ENCODE measurements at regions not wholly inside any gene's neighbourhood (a gene's known extent, or its start where the extent isn't known, plus 50 kb on each side); places are given as distances from the start of the nearest gene placed in this dataset.

DNA sequence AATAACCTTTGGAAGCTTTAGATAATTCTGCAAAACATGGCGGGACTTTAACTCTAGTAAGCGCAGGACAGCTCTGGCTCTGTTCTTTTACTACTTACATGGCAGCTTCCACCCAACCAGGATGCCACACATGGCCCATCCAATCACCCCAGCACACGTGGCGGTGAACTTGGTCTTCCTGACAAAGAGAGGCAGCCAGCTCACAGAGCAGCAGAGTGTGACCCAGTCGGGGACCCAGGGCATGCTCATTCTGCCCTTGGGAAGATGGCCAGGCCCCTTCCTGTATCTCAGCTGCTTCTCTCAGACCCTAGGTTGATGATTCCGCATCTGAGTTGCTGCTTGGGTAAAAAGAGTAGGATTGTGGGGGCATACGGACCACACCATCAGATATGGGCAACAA is 172.1 kb downstream of the USP12 start:
- TF ChIP-seq EZH2phosphoT487 (IDR thresholded peaks at IDR 0.05; ENCODE audit: borderline replicate concordance) (no peak), ELF1 (IDR thresholded peaks at IDR 0.05; ENCODE audit: borderline replicate concordance, low read depth) (no peak), POLR2A (IDR thresholded peaks at IDR 0.05; ENCODE audit: borderline replicate concordance, extremely low read depth, insufficient read depth, insufficient read length) (no peak), EZH2 (IDR thresholded peaks at IDR 0.05) (no peak), TCF7L2 (IDR thresholded peaks at IDR 0.05; ENCODE audit: borderline replicate concordance, extremely low read depth, insufficient read depth, insufficient read length) (no peak), ZFX (IDR thresholded peaks at IDR 0.05) (no peak), POLR2AphosphoS5 (IDR thresholded peaks at IDR 0.05; ENCODE audit: low read depth, low read length) (no peak), SRF (IDR thresholded peaks at IDR 0.05; ENCODE audit: low read depth) (no peak), SP1 (IDR thresholded peaks at IDR 0.05; ENCODE audit: low read depth) (no peak), ZNF274 (IDR thresholded peaks at IDR 0.05; ENCODE audit: low read depth, low read length) (no peak), EGR1 (IDR thresholded peaks at IDR 0.05; ENCODE audit: low read depth) (no peak), JUND (IDR thresholded peaks at IDR 0.05) (no peak), CBX3 (IDR thresholded peaks at IDR 0.05; ENCODE audit: low read depth) (no peak), SIN3A (IDR thresholded peaks at IDR 0.05; ENCODE audit: low read depth) (no peak), CEBPB (IDR thresholded peaks at IDR 0.05; ENCODE audit: low read depth) (no peak), RAD21 (IDR thresholded peaks at IDR 0.05; ENCODE audit: low read depth) (no peak)
- TF ChIP-seq, protein P1, sequence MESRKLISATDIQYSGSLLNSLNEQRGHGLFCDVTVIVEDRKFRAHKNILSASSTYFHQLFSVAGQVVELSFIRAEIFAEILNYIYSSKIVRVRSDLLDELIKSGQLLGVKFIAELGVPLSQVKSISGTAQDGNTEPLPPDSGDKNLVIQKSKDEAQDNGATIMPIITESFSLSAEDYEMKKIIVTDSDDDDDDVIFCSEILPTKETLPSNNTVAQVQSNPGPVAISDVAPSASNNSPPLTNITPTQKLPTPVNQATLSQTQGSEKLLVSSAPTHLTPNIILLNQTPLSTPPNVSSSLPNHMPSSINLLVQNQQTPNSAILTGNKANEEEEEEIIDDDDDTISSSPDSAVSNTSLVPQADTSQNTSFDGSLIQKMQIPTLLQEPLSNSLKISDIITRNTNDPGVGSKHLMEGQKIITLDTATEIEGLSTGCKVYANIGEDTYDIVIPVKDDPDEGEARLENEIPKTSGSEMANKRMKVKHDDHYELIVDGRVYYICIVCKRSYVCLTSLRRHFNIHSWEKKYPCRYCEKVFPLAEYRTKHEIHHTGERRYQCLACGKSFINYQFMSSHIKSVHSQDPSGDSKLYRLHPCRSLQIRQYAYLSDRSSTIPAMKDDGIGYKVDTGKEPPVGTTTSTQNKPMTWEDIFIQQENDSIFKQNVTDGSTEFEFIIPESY (IDR thresholded peaks at IDR 0.05; ENCODE audit: extremely low read depth, insufficient replicate concordance, low read length) = no peak
- TF ChIP-seq, protein P2, sequence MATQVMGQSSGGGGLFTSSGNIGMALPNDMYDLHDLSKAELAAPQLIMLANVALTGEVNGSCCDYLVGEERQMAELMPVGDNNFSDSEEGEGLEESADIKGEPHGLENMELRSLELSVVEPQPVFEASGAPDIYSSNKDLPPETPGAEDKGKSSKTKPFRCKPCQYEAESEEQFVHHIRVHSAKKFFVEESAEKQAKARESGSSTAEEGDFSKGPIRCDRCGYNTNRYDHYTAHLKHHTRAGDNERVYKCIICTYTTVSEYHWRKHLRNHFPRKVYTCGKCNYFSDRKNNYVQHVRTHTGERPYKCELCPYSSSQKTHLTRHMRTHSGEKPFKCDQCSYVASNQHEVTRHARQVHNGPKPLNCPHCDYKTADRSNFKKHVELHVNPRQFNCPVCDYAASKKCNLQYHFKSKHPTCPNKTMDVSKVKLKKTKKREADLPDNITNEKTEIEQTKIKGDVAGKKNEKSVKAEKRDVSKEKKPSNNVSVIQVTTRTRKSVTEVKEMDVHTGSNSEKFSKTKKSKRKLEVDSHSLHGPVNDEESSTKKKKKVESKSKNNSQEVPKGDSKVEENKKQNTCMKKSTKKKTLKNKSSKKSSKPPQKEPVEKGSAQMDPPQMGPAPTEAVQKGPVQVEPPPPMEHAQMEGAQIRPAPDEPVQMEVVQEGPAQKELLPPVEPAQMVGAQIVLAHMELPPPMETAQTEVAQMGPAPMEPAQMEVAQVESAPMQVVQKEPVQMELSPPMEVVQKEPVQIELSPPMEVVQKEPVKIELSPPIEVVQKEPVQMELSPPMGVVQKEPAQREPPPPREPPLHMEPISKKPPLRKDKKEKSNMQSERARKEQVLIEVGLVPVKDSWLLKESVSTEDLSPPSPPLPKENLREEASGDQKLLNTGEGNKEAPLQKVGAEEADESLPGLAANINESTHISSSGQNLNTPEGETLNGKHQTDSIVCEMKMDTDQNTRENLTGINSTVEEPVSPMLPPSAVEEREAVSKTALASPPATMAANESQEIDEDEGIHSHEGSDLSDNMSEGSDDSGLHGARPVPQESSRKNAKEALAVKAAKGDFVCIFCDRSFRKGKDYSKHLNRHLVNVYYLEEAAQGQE (IDR thresholded peaks at IDR 0.05; ENCODE audit: low read depth) = no peak
- TF ChIP-seq, protein P3, sequence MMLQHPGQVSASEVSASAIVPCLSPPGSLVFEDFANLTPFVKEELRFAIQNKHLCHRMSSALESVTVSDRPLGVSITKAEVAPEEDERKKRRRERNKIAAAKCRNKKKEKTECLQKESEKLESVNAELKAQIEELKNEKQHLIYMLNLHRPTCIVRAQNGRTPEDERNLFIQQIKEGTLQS (IDR thresholded peaks at IDR 0.05) = no peak
- TF ChIP-seq, protein P4, sequence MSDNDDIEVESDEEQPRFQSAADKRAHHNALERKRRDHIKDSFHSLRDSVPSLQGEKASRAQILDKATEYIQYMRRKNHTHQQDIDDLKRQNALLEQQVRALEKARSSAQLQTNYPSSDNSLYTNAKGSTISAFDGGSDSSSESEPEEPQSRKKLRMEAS (IDR thresholded peaks at IDR 0.05) = no peak
- CTCF ChIA-PET = no interaction called here
- ATAC-seq = no peak
- Histone ChIP-seq H3K4me1 (ENCODE audit: control insufficient read depth in 1 of 2, insufficient read depth in 2 of 2, low read length in 2 of 2) (no peaks in the 10 kb centered on the region), H3K4me3 (replicated peaks in 1 of 2; ENCODE audit: low read depth in 1 of 2, low read length in 2 of 2) (no peak overlapping the region), H3K27ac (ENCODE audit: low read depth, low read length) (no peak overlapping the region), H4K20me1 (ENCODE audit: insufficient read depth) (no peaks in the 10 kb centered on the region), H3K79me2 (ENCODE audit: insufficient read depth, low read length) (no peaks in the 10 kb centered on the region), H3K9ac (ENCODE audit: low read length) (no peak overlapping the region), H3K9me3 (ENCODE audit: control insufficient read depth in 1 of 2, insufficient read depth in 1 of 2, low read depth in 1 of 2, low read length in 2 of 2) (0 out of 4 replicates have a peak, but pooled peaks cover 0 to 3% of the 10 kb centered on the region in 2 experiments), H3K4me2 (ENCODE audit: low read length) (no peak overlapping the region), H3K9me2 (ENCODE audit: insufficient read depth) (no peaks in the 10 kb centered on the region), H3K36me3 (ENCODE audit: control insufficient read depth in 1 of 2, insufficient read depth in 2 of 2, low read length in 2 of 2) (no peaks in the 10 kb centered on the region), H2AFZ (ENCODE audit: low read depth, low read length, poor library complexity, severe bottlenecking) (no peak overlapping the region), H3K27me3 (ENCODE audit: insufficient read depth, low read length) (no peaks in the 10 kb centered on the region)
- no TSS peak for BruUV-seq (replicated peaks)
- DNase-seq (ENCODE audit: low read depth, low spot score) = no peak
- RAD21 ChIA-PET (ENCODE audit: low non-redundant PET in 1 of 2, low total read pairs in 2 of 2, uncharacterized antibody in 2 of 2, unreplicated experiment in 2 of 2) = no interaction called here
- POLR2A ChIA-PET = interaction anchor here (0.5 kb wide), 1 partner anchor 228 kb away, joined by 4 read pairs; no protein-coding TSS in a partner anchor
- intact Hi-C loops (cut with micrococcal nuclease) = no loop called here
